Mucosa of descending colon (tissue), 3 donors: ENCODE measurements at regions not wholly inside any gene's neighbourhood (a gene's known extent, or its start where the extent isn't known, plus 50 kb on each side); places are given as distances from the start of the nearest gene placed in this dataset.

Experiments
- ATAC-seq: fragments of 200-7000 bp; cut with Tn5 transposase; one replicate; pipeline ENCODE4 v1.9.1; 2020; ENCODE audit warnings: mild to moderate bottlenecking, moderate library complexity
- DNase-seq, 3 donors: peaks; one replicate each; pipeline ENCODE4 v3.0.0-alpha.2; 2020
- H3K36me3 ChIP-seq: fragments of 200-600 bp; one replicate; pipeline ENCODE4 v1.8.0; 2021; ENCODE audit warnings: low read depth, mild to moderate bottlenecking
- H3K4me1 ChIP-seq: fragments of 200-600 bp; one replicate; pipeline ENCODE4 v1.8.0; 2021; ENCODE audit warnings: low read depth, mild to moderate bottlenecking
- H3K4me3 ChIP-seq: fragments of 200-600 bp; one replicate; pipeline ENCODE4 v1.8.0; 2021; ENCODE audit warnings: mild to moderate bottlenecking
- H3K9me3 ChIP-seq: fragments of 200-600 bp; one replicate; pipeline ENCODE4 v1.8.0; 2021; ENCODE audit warnings: mild to moderate bottlenecking
- CTCF ChIP-seq: fragments of 200-600 bp; IDR thresholded peaks from one replicate; pipeline ENCODE4 v1.8.0; 2022; ENCODE audit warnings: antibody characterized with exemption, mild to moderate bottlenecking
- intact Hi-C, 2 donors: fragments of 100-400 bp; cut with DNase I in 1 of 2; cut with micrococcal nuclease in 1 of 2; formaldehyde crosslinking; loops; one replicate each; pipeline versions ENCODE4 v1.11.0 to v1.11.1; 2022; cut with DNase I, micrococcal nuclease
- donor health status: DM: no; HTN: no; CAD: no; lungs with moderate emphysema.
- donor health status: DM: no; HTN: no; CAD: no.
- donor health status: DM: no; HTN: yes; CAD: no.

GRCh38 chr2:139218181-139218580, 438.0 kb upstream of the NXPH2 start:
- Histone ChIP-seq H3K9me3 (no peaks in the 10 kb centered on the region), H3K36me3 (no peaks in the 10 kb centered on the region), H3K4me3 (no peak overlapping the region), H3K4me1 (no peaks in the 10 kb centered on the region)
- intact Hi-C loops, result no loop called here
- DNase-seq (no peak), ATAC-seq (no peak)
- TF ChIP-seq CTCF, result no peak

GRCh38 chr2:139217641-139218040, 437.5 kb upstream of the NXPH2 start:
- intact Hi-C loops, result no loop called here
- ATAC-seq, result no peak
- no peaks in the 10 kb centered on the region for H3K36me3 ChIP-seq
- no peaks in the 10 kb centered on the region for H3K9me3 ChIP-seq
- no peaks in the 10 kb centered on the region for H3K4me1 ChIP-seq
- DNase-seq, result no peak
- H3K4me3 ChIP-seq, result no peak overlapping the region
- TF ChIP-seq CTCF, result no peak

- Histone ChIP-seq H3K36me3 (no peaks in the 10 kb centered on the region), H3K9me3 (no peaks in the 10 kb centered on the region), H3K4me1 (no peaks in the 10 kb centered on the region), H3K4me3 (no peak overlapping the region)
- ATAC-seq, result no peak
- no peak for DNase-seq
- TF ChIP-seq CTCF, result no peak
- intact Hi-C loops, result no loop called here
Observed at GRCh38 chr2:139216435-139216834, 436.2 kb upstream of the NXPH2 start.

GRCh38 chr2:139214801-139215200, 434.6 kb upstream of the NXPH2 start:
- no peak for ATAC-seq
- no peaks in the 10 kb centered on the region for H3K36me3 ChIP-seq
- H3K9me3 ChIP-seq, result no peaks in the 10 kb centered on the region

GRCh38 chr2:139209586-139209985, 429.4 kb upstream of the NXPH2 start:
- H3K4me1 ChIP-seq, result no peaks in the 10 kb centered on the region
- ATAC-seq (no peak), DNase-seq (no peak)
- H3K4me3 ChIP-seq, result no peak overlapping the region
- no peaks in the 10 kb centered on the region for H3K36me3 ChIP-seq
- TF ChIP-seq CTCF, result no peak
- H3K9me3 ChIP-seq, result no peaks in the 10 kb centered on the region
- intact Hi-C loops, result no loop called here

More at GRCh38 chr2:139214801-139215200, 434.6 kb upstream of the NXPH2 start:
- DNase-seq, result no peak
- no peak for TF ChIP-seq CTCF
- Histone ChIP-seq H3K4me1 (no peaks in the 10 kb centered on the region), H3K4me3 (no peak overlapping the region)
- intact Hi-C loops, result no loop called here

- ATAC-seq (no peak), DNase-seq (no peak)
Observed at GRCh38 chr2:139201516-139201915, 421.3 kb upstream of the NXPH2 start.

More at GRCh38 chr2:139201516-139201915, 421.3 kb upstream of the NXPH2 start:
- TF ChIP-seq CTCF, result no peak
- no peaks in the 10 kb centered on the region for H3K4me1 ChIP-seq
- intact Hi-C loops, result no loop called here
- H3K36me3 ChIP-seq, result no peaks in the 10 kb centered on the region
- no peak overlapping the region for H3K4me3 ChIP-seq
- no peaks in the 10 kb centered on the region for H3K9me3 ChIP-seq
